K562 (cell line): ENCODE measurements at regions not wholly inside any gene's neighbourhood (a gene's known extent, or its start where the extent isn't known, plus 50 kb on each side); places are given as distances from the start of the nearest gene placed in this dataset.

Experiments
- ATAC-seq: fragments of 200-7000 bp; cut with Tn5 transposase; 3 replicates; pipeline ENCODE4 v1.9.1; 2020; ENCODE audit warnings: moderate library complexity
- BruUV-seq: library from RNA; stranded (reverse); fragments of 400-500 nt; replicated peaks from 2 replicates; lab custom pipeline; 2021; lab: Mats Ljungman, UMichigan
- CTCF ChIA-PET: fragments of 300-600 bp; formaldehyde crosslinking; extraction: SDS; loops from one replicate; lab custom pipeline; 2021; ENCODE audit warnings: low intra/inter-chr PET ratio; lab: Yijun Ruan, JAX
- POLR2A ChIA-PET: fragments of 300-600, 350-650 bp; sonication (Branson Sonifier 250); formaldehyde crosslinking; extraction: SDS; loops from one replicate; lab custom pipeline; 2021; ENCODE audit warnings: antibody characterized with exemption, inconsistent platforms; lab: Yijun Ruan, JAX
- DNase-seq, 4 experiments: peaks; one replicate each; pipeline versions ENCODE4 v3.0.0 to v3.0.0-alpha.2; 2011 to 2018; ENCODE audit warnings: low spot score in 3 of 4, mixed read lengths in 3 of 4; ENCODE audit errors: extremely low read depth in 1 of 4
- FAIRE-seq: peaks from 2 replicates; lab custom pipeline; 2011; peaks lifted over from hg19 to GRCh38; lab: Jason Lieb, UNC
- H2AFZ ChIP-seq: 2 replicates; pipeline ENCODE4 v1.6.0; 2011; ENCODE audit warnings: low read depth, low read length, control low read depth, inconsistent platforms
- H3K27ac ChIP-seq: fragments of 200-600 bp; 3 replicates; pipeline ENCODE4 v1.8.0; 2011; ENCODE audit warnings: low read depth, mild to moderate bottlenecking, control low read depth, inconsistent platforms, low read length, moderate library complexity, mixed read lengths; ENCODE audit errors: extremely low read depth
- H3K27me3 ChIP-seq, 2 experiments: fragments of 300-600 bp in 1 of 2; 2 replicates in 1 of 2; 3 replicates in 1 of 2; pipeline versions ENCODE4 v1.6.0 to v1.8.0; 2011; ENCODE audit warnings: inconsistent platforms in 2 of 2, low read length in 2 of 2, mild to moderate bottlenecking in 1 of 2, mixed read lengths in 1 of 2, moderate library complexity in 1 of 2; ENCODE audit not compliant: control insufficient read depth in 2 of 2, insufficient read depth in 2 of 2
- H3K36me3 ChIP-seq: fragments of 300-600 bp; 3 replicates; pipeline ENCODE4 v1.8.0; 2011; ENCODE audit warnings: mild to moderate bottlenecking, low read length, inconsistent platforms; ENCODE audit not compliant: control insufficient read depth, insufficient read depth
- H3K4me1 ChIP-seq, 2 experiments: fragments of 200-600 bp in 1 of 2; replicated peaks in 1 of 2; 2 replicates in 1 of 2; 3 replicates in 1 of 2; pipeline versions ENCODE4 v1.5.1 to v1.8.0; 2011; ENCODE audit warnings: inconsistent platforms in 2 of 2, low read length in 2 of 2, mild to moderate bottlenecking in 1 of 2, mixed read lengths in 1 of 2, moderate library complexity in 1 of 2; ENCODE audit not compliant: control insufficient read depth in 2 of 2, insufficient read depth in 2 of 2
- H3K4me2 ChIP-seq: 2 replicates; pipeline ENCODE4 v1.6.1; 2011; ENCODE audit warnings: low read length, control low read depth, inconsistent platforms, mixed read lengths; ENCODE audit not compliant: insufficient read depth
- H3K4me3 ChIP-seq: fragments of 200-600 bp; sonication (generic), shearing (Covaris generic); 2 replicates; pipeline ENCODE4 v1.5.1; 2016; ENCODE audit warnings: control low read depth, inconsistent platforms
- H3K79me2 ChIP-seq: fragments of 200-600 bp; 3 replicates; pipeline ENCODE4 v1.8.0; 2011; ENCODE audit warnings: low read length, inconsistent platforms; ENCODE audit not compliant: control insufficient read depth, insufficient read depth
- H3K9ac ChIP-seq, 2 experiments: 2 replicates each; pipeline versions ENCODE4 v1.6.0 to v1.6.1; 2011; ENCODE audit warnings: low read depth in 2 of 2, low read length in 2 of 2, control low read depth in 1 of 2, inconsistent platforms in 1 of 2, mild to moderate bottlenecking in 1 of 2, mixed read lengths in 1 of 2; ENCODE audit not compliant: insufficient read depth in 1 of 2
- H3K9me1 ChIP-seq: one replicate; pipeline ENCODE4 v1.6.0; 2011; ENCODE audit warnings: inconsistent platforms, mild to moderate bottlenecking, low read length, moderate library complexity; ENCODE audit not compliant: control insufficient read depth, insufficient read depth
- H3K9me3 ChIP-seq: replicated peaks from 2 replicates; pipeline ENCODE4 v1.5.1; 2011; ENCODE audit warnings: low read depth, low read length, inconsistent platforms; ENCODE audit not compliant: control insufficient read depth, insufficient read depth
- H4K20me1 ChIP-seq: replicated peaks from 2 replicates; pipeline ENCODE4 v1.6.1; 2011; ENCODE audit warnings: low read length, inconsistent platforms, mixed read lengths; ENCODE audit not compliant: control insufficient read depth, insufficient read depth
- BCOR ChIP-seq: fragments of 450-650 bp; IDR thresholded peaks from 2 replicates; pipeline ENCODE4 v1.6.1; 2016
- HEY1 ChIP-seq: fragments of 250-450 bp; sonication (Bioruptor Pico); IDR thresholded peaks from 2 replicates; pipeline ENCODE4 v1.5.0; 2020; ENCODE audit warnings: mild to moderate bottlenecking, moderate library complexity, borderline replicate concordance
- SIX5 ChIP-seq, 2 experiments: IDR thresholded peaks; 2 replicates each; pipeline ENCODE4 v1.6.1; 2011; ENCODE audit warnings: low read length in 2 of 2, borderline replicate concordance in 1 of 2, low read depth in 1 of 2, mild to moderate bottlenecking in 1 of 2, moderate library complexity in 1 of 2; ENCODE audit not compliant: insufficient read depth in 1 of 2
- ZNF143 ChIP-seq: sonication (generic); formaldehyde crosslinking; IDR thresholded peaks from 2 replicates; pipeline ENCODE4 v1.9.0; 2022; ENCODE audit warnings: mild to moderate bottlenecking, missing genetic modification reagents
- ZNF584 ChIP-seq: fragments of 200-800 bp; sonication (Bioruptor generic); IDR thresholded peaks from 2 replicates; pipeline ENCODE4 v1.6.1; 2016; ENCODE audit warnings: low read depth, mild to moderate bottlenecking, missing genetic modification characterization, missing compliant biosample characterization
- ZNF79 ChIP-seq: fragments of 250-450 bp; sonication (Bioruptor Pico); IDR thresholded peaks from 2 replicates; pipeline ENCODE4 v1.4.0; 2020; ENCODE audit warnings: low read depth, mild to moderate bottlenecking, moderate library complexity
- WGBS: fragments of 100-300 bp; shearing (Covaris generic); methylation state at CpG from one replicate; pipeline ENCODE4 v1.1.6; 2016; ENCODE audit warnings: low coverage, mixed read lengths; ENCODE audit not compliant: insufficient coverage; ENCODE audit errors: missing lambda C conversion rate; 5-methylcytosine and 5-hydroxymethylcytosine counted together
- in situ Hi-C: fragments of 300-500 bp; cut with MboI; formaldehyde crosslinking; loops from 4 replicates; pipeline ENCODE4 v1.15.0; 2018; ENCODE audit warnings: inconsistent platforms, mixed read lengths
- intact Hi-C: fragments of 100-400 bp; cut with micrococcal nuclease; formaldehyde crosslinking; loops from 2 replicates; pipeline ENCODE4 v1.14.2; 2022
- TF ChIP-seq, protein P1 (sequence below): fragments of 250-450 bp; sonication (Bioruptor Pico); IDR thresholded peaks from 2 replicates; pipeline ENCODE4 v1.4.0; 2020
- TF ChIP-seq, protein P2 (sequence below): fragments of 250-450 bp; sonication (Bioruptor Pico); IDR thresholded peaks from 2 replicates; pipeline ENCODE4 v1.5.0; 2021; ENCODE audit warnings: mild to moderate bottlenecking, borderline replicate concordance
- TF ChIP-seq, protein P3 (sequence below): IDR thresholded peaks from 2 replicates; pipeline ENCODE4 v1.6.1; 2012; ENCODE audit warnings: low read depth, low read length, improper control_type of control experiment, borderline replicate concordance
- TF ChIP-seq, protein P4 (sequence below): fragments of 450-650 bp; formaldehyde crosslinking; IDR thresholded peaks from 2 replicates; pipeline ENCODE4 v1.4.0; 2020; ENCODE audit warnings: mild to moderate bottlenecking, mixed read lengths
- TF ChIP-seq, protein P5 (sequence below): fragments of 250-450 bp; sonication (Bioruptor Pico); IDR thresholded peaks from 2 replicates; pipeline ENCODE4 v1.8.0; 2022; ENCODE audit warnings: inconsistent platforms, mild to moderate bottlenecking, moderate library complexity, borderline replicate concordance

DNA sequence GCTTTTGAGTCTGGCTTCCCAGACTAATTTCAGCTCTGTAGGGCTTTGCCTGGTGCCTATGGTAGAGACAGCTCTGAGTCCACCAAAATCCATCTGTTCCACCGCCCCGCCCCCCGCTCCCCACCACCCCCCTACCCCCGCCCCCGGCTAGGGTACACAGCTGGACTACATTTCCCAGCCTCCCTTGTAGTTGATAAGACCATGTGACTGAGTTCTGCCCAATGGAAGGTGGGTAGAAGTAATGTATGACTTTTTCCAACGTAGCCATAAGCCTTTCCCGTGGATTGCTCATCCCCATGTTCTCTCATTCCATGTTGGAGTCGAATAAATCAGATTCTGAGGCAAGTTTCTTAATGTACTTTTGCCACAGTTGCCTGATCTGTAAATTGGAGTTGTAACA, 786.7 kb upstream of the EEF2KMT start (continued):
- TF ChIP-seq, protein P1, sequence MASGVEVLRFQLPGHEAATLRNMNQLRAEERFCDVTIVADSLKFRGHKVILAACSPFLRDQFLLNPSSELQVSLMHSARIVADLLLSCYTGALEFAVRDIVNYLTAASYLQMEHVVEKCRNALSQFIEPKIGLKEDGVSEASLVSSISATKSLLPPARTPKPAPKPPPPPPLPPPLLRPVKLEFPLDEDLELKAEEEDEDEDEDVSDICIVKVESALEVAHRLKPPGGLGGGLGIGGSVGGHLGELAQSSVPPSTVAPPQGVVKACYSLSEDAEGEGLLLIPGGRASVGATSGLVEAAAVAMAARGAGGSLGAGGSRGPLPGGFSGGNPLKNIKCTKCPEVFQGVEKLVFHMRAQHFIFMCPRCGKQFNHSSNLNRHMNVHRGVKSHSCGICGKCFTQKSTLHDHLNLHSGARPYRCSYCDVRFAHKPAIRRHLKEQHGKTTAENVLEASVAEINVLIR (CRISPR knock-in tag) = no peak

DNA sequence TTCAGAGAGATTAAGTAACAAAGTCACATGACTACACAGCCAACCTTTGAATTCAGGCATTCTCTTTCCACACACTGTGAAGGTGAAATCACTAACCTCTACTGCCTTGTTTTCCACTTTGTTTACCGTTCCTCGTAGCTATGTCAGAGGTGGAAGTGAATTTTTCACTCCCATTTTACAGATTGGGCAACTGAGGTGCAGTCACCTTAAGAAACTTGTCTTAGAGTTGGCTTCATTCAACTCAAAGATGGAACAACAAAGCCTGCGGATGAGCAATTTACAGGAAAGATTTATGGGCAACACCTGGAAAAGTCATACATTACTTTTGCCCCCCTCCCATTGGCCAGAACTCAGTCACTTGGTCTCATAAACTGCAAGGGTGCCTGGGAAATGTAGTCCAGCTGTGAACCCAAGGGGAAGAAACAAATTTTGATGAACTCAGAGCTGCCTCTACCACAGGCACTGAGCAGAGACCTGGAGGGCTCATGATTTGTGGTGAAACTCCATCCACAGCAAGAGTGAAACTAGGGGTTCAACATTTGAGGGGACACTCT, 784.6 kb upstream of the EEF2KMT start:
- CTCF ChIA-PET = no interaction called here
- Histone ChIP-seq H3K27me3 (no peaks in the 10 kb centered on the region; a peak in 1 of 5 replicates), H4K20me1 (no peaks in the 10 kb centered on the region; the same call in 1 of the 2 replicates), H2AFZ (no peak overlapping the region), H3K27ac (no peak overlapping the region), H3K4me1 (no peaks in the 10 kb centered on the region), H3K36me3 (no peaks in the 10 kb centered on the region), H3K4me2 (no peak overlapping the region), H3K9me1 (no peaks in the 10 kb centered on the region), H3K9ac (no peak overlapping the region), H3K9me3 (no peaks in the 10 kb centered on the region), H3K4me3 (no peak overlapping the region), H3K79me2 (no peaks in the 10 kb centered on the region)
- ATAC-seq (no peak), FAIRE-seq (no peak), DNase-seq (peak in 2 of 4 experiments; percentile 13 to 14)
- intact Hi-C loops (no loop called here), in situ Hi-C loops (no loop called here)
- BruUV-seq = no TSS peak
- POLR2A ChIA-PET = no interaction called here
- 2% methylated on average over 3 of the region's 3 CpGs for WGBS
- TF ChIP-seq HEY1 (no peak), SIX5 (IDR thresholded peaks at IDR 0.05; ENCODE audit: borderline replicate concordance in 1 of 2, insufficient read depth in 1 of 2, low read depth in 1 of 2, low read length in 2 of 2) (peak in 1 of 2 experiments; percentile 29; a peak in 2 of 4 replicates), ZNF584 (CRISPR knock-in tag) (no peak), ZNF143 (CRISPR knock-in tag) (0 out of 2 replicates have a peak, but pooled peaks have one; percentile 33), BCOR (peak; percentile 80), ZNF79 (CRISPR knock-in tag) (no peak)
- TF ChIP-seq, protein P2, sequence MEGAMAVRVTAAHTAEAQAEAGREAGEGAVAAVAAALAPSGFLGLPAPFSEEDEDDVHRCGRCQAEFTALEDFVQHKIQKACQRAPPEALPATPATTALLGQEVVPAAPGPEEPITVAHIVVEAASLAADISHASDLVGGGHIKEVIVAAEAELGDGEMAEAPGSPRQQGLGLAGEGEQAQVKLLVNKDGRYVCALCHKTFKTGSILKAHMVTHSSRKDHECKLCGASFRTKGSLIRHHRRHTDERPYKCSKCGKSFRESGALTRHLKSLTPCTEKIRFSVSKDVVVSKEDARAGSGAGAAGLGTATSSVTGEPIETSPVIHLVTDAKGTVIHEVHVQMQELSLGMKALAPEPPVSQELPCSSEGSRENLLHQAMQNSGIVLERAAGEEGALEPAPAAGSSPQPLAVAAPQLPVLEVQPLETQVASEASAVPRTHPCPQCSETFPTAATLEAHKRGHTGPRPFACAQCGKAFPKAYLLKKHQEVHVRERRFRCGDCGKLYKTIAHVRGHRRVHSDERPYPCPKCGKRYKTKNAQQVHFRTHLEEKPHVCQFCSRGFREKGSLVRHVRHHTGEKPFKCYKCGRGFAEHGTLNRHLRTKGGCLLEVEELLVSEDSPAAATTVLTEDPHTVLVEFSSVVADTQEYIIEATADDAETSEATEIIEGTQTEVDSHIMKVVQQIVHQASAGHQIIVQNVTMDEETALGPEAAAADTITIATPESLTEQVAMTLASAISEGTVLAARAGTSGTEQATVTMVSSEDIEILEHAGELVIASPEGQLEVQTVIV (CRISPR knock-in tag) = no peak
- TF ChIP-seq, protein P3, sequence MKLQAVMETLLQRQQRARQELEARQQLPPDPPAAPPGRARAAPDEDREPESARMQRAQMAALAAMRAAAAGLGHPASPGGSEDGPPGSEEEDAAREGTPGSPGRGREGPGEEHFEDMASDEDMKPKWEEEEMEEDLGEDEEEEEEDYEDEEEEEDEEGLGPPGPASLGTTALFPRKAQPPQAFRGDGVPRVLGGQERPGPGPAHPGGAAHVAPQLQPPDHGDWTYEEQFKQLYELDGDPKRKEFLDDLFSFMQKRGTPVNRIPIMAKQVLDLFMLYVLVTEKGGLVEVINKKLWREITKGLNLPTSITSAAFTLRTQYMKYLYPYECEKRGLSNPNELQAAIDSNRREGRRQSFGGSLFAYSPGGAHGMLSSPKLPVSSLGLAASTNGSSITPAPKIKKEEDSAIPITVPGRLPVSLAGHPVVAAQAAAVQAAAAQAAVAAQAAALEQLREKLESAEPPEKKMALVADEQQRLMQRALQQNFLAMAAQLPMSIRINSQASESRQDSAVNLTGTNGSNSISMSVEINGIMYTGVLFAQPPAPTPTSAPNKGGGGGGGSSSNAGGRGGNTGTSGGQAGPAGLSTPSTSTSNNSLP = no peak
- TF ChIP-seq, protein P4, sequence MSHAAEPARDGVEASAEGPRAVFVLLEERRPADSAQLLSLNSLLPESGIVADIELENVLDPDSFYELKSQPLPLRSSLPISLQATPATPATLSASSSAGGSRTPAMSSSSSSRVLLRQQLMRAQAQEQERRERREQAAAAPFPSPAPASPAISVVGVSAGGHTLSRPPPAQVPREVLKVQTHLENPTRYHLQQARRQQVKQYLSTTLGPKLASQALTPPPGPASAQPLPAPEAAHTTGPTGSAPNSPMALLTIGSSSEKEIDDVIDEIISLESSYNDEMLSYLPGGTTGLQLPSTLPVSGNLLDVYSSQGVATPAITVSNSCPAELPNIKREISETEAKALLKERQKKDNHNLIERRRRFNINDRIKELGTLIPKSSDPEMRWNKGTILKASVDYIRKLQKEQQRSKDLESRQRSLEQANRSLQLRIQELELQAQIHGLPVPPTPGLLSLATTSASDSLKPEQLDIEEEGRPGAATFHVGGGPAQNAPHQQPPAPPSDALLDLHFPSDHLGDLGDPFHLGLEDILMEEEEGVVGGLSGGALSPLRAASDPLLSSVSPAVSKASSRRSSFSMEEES (CRISPR knock-in tag) = peak; percentile 72
- TF ChIP-seq, protein P5, sequence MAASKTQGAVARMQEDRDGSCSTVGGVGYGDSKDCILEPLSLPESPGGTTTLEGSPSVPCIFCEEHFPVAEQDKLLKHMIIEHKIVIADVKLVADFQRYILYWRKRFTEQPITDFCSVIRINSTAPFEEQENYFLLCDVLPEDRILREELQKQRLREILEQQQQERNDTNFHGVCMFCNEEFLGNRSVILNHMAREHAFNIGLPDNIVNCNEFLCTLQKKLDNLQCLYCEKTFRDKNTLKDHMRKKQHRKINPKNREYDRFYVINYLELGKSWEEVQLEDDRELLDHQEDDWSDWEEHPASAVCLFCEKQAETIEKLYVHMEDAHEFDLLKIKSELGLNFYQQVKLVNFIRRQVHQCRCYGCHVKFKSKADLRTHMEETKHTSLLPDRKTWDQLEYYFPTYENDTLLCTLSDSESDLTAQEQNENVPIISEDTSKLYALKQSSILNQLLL (CRISPR knock-in tag) = no peak
